HG02981 (cell line): ENCODE measurements at regions not wholly inside any gene's neighbourhood (a gene's known extent, or its start where the extent isn't known, plus 50 kb on each side); places are given as distances from the start of the nearest gene placed in this dataset.

Experiments
- ATAC-seq: cut with Tn5 transposase; IDR thresholded peaks from one replicate; pipeline ENCODE4 v1.9.1; 2021; ENCODE audit warnings: mild to moderate bottlenecking, moderate library complexity; ENCODE audit not compliant: unreplicated experiment

DNA sequence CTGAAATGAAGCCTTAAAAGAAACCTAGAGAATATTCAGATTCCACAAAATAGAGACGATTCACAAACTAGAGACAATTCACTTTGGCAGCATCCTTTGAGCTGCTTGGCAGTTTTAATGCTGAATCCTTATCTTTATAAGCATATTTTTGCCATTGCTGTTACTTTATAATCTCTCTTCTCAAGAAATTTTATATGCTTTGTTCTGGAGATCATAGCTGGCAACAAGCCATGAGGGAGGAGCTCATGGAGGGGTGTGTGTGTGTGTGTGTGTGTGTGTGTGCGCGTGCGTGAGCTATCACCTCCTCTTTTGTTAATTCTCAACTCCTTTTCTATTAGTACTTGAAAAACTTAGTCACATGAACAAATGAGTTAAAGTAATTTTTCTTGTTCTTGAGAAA lies 495.0 kb upstream of the RGMA start:
- ATAC-seq, result no peak

DNA sequence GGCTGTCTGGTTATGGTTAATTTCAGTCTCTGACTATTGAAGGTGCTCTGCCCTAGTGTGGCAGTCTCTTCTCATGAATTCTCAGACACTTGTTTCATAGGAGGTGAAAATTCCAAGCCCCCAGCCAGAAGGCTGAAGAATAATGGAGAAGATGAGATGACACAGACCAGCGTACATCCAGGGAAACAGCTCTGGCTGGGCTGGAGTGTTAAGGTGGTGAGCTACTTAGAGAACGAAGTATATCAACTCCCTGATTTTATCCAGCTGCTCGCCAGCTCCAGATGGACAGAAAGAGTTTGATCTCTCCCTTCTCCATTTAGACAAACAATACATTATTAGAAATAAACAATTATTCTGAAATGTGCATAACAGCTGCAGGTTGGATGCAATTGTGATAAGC lies 494.5 kb upstream of the RGMA start:
- ATAC-seq, result no peak

- ATAC-seq, result no peak
Measured at GRCh38 chr15:93570527-93570926, 481.5 kb upstream of the RGMA start.

GRCh38 chr15:93566762-93567161 lies 477.8 kb upstream of the RGMA start:
- ATAC-seq, result no peak

DNA sequence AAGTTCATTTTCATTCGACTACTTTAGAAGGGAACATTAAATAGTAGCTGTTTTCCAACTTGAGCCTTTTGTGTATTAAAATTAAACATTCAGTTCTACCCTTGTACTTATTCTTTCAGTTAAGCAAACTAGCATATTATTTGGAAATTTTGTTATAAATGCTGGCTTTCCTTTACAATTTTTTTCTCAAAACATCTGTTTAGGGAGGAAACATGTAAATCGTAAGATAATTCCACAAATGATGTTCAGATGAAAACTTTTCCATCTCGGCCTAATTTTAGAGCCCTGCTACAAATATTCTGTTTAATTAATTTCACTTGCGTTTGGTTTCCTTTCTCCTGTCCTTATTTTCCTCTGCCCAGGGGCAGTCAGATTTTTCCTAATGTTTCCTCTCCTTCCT lies 476.2 kb upstream of the RGMA start:
- no peak for ATAC-seq

- no peak for ATAC-seq
Measured at GRCh38 chr15:93563218-93563617, 474.2 kb upstream of the RGMA start.

DNA sequence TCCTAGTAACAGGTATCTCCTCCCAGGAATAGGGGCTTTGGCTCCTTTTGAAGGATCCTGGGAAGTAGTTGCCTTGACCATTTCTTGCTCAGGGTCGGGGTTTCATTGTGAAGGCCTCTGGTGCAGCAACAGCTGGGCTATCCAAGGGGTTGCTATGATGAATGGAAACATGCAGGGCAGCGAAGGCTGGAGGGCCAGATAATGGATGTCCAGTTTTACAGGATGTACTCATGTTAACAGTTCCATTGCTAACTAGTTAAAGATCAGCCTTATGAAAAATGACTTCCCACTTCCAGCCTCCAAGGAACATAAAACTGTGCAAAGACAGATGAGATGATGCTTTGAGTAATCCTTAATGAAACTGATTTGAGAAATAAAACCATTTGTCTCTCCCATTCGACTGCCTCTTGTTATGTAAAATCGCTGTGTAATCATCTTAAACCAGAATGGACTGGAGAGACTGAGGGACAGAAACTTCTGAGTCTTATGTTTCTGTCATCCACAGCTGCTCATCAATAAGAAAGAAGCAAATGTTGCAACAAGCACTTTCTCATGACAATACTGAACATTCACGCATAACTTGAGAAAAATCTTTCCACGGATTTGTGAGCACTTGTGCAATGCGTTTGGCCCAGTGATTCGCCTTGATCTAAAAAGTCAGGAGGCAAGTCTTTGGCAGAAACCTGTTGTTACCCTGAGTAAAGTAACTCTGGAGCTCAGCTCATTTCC lies 473.5 kb upstream of the RGMA start:
- ATAC-seq, result no peak

DNA sequence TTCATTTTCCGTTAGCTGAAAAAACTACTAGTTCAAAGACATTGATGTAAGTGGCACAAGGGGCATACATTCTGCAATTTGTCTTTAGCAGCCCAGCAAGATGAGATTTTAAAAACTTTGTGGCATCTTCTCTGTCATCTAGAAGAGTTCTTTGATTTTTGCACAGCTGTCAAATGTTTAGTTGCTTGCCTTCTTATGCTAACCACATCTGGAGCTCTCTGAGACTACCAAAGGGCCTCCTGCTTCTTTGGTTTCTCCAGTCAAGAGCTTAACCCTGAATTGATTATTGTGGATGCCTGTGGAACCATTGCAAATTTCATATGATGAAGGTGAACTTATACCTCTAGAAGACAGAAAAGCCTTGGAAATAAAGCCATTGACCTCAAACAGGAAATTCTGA lies 468.7 kb upstream of the RGMA start:
- no peak for ATAC-seq

GRCh38 chr15:93553167-93553935 lies 464.3 kb upstream of the RGMA start:
- no peak for ATAC-seq

DNA sequence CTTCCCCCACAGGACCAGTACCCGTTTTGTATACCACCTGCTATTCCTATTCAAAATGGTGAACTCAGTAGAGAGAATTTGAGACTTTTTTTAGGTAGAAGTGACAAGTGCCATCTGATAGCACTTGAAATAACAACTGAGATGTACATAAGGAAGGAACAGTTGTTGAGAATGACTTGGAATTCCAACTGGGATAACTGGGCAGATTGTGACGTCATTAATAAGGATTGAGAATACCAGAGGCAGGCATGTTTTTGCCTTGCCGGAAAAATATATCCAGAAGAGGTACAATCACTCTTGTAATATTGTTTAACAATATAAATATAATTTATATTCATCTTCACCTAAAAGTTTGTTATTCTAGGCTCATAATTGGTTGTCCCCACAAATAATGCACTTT lies 454.1 kb upstream of the RGMA start:
- no peak for ATAC-seq

DNA sequence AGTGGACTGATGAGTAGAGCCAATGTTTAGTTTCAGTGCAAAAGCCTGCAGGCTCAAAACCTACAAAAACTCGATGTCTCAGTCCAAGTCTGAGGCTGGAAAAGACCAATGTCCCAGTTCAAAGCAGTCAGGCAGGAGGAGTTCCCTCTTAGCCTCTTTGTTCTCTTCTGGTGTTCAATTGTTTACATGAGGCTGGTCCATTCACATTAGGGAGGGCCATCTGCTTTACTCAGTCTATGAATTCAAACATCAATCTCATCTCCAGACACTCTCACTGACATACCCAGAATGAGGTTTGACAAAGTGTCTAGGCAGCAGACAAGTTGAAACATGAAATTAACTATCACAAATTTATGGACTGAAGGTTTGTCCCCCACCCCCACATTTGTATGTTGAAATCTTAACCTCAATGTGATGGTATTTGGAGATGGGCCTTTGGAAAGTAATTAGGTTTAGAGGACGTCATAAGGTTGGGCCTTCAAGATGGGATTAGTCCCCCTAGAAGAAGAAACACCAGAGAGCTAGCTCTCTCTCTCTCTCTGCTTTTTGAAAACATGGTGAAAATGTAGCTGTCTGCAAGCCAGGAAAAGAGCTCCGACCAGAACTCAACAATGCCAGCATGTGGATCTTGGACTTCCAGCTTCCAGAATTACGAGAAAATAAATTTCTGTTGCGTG lies 438.5 kb upstream of the RGMA start:
- no peak for ATAC-seq

DNA sequence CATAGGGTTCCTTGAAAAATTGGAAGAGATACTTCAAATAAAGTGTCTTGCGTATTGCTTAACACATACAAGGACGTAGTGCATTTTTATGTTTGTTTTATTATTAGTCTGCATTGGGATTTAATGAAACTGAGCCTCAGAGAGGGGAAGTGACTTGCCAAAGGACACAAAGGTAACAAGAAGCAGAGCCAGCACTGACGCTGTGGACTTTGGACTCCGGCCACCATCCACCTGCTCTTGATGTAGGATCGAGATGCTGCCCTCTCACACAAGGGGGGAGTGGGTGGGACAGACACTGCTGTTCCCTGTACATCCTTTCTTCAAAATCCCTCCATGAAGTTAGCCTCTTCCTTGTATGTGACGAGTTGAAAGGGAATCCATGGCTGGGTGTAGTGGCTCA lies 435.4 kb upstream of the RGMA start:
- no peak for ATAC-seq

DNA sequence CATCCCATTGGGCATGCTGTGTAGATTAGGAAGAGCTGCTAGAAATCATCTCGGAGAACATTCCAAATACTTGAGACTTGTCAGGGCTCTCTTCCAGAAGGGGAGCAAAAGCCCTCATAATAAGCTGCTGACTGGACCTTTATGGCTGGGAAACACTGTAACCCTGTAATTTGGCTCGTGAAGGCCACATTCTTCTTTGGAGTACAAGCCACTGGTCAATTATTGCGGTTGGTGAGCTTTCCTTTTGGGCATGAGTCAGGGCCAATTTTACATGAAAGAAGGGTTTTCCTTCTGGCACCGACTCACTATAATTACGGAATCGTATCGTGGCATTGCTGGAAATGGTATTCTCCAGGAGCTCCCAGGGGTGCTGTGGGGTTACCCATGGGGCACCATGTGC lies 434.5 kb upstream of the RGMA start:
- no peak for ATAC-seq

- no peak for ATAC-seq
Measured at GRCh38 chr15:93520206-93520605, 431.2 kb upstream of the RGMA start.

GRCh38 chr15:93519599-93519998 lies 430.6 kb upstream of the RGMA start:
- ATAC-seq, result no peak

- ATAC-seq, result no peak
Measured at GRCh38 chr15:93517176-93517575, 428.2 kb upstream of the RGMA start.

GRCh38 chr15:93515256-93516051 lies 426.4 kb upstream of the RGMA start:
- ATAC-seq, result no peak

DNA sequence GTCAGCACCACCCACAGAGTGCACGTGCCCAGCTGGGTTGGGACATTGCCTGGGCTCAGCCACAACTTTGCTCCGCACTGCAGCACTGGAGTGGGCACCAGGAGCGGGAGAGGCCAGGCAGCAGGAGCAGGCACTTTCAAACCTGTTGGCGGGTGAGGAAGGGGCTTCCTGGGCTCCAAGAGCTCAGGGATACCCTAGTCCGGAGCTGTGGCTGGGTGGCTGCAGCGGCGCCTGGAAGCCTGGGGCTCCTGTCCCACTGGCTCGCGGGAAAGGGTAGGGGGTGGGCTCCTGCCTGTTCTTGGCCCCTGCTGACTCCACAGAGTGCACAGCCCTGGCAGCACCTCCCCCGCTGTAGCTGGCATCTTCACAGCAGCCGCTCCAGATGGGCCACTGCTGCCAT lies 417.6 kb upstream of the RGMA start:
- ATAC-seq, result no peak

GRCh38 chr15:93505506-93505905 lies 416.5 kb upstream of the RGMA start:
- ATAC-seq, result no peak

- ATAC-seq, result no peak
Measured at GRCh38 chr15:93501946-93502345, 412.9 kb upstream of the RGMA start.

GRCh38 chr15:93500155-93500554 lies 411.1 kb upstream of the RGMA start:
- ATAC-seq, result no peak
